HG02840 (cell line): ENCODE measurements at regions not wholly inside any gene's neighbourhood (a gene's known extent, or its start where the extent isn't known, plus 50 kb on each side); places are given as distances from the start of the nearest gene placed in this dataset.
"Not testable (repeated sequence)": the region's sequence is repeated elsewhere in the genome, so short reads cannot be mapped to it uniquely, and the experiment has no call there.

Source experiments
- ATAC-seq: cut with Tn5 transposase; IDR thresholded peaks from one replicate; pipeline ENCODE4 v1.9.1; 2021; ENCODE audit warnings: mild to moderate bottlenecking, moderate library complexity, moderate number of reproducible peaks; ENCODE audit not compliant: unreplicated experiment, low FRiP score

GRCh38 chr11:96506953-96507354, 117.1 kb downstream of the JRKL start:
- no peak for ATAC-seq

- no peak for ATAC-seq
Observed at GRCh38 chr11:96508861-96509260, 119.0 kb downstream of the JRKL start.

- no peak for ATAC-seq
Observed at GRCh38 chr11:96520939-96521338, 131.1 kb downstream of the JRKL start.

- ATAC-seq, result no peak
Observed at GRCh38 chr11:96523656-96524055, 133.8 kb downstream of the JRKL start.

- ATAC-seq, result no peak
Observed at GRCh38 chr11:96524475-96524874, 134.7 kb downstream of the JRKL start.

GRCh38 chr11:96530473-96530872, 140.7 kb downstream of the JRKL start:
- ATAC-seq, result no peak

GRCh38 chr11:96538104-96538503, 148.3 kb downstream of the JRKL start:
- no peak for ATAC-seq

GRCh38 chr11:96538622-96539021, 148.8 kb downstream of the JRKL start:
- no peak for ATAC-seq

GRCh38 chr11:96540875-96541274, 151.1 kb downstream of the JRKL start:
- ATAC-seq, result no peak

GRCh38 chr11:96543177-96543576, 153.4 kb downstream of the JRKL start:
- ATAC-seq, result no peak

- not testable (repeated sequence) for ATAC-seq
Observed at GRCh38 chr11:96545192-96545591, 155.4 kb downstream of the JRKL start.

GRCh38 chr11:96551136-96551535, 161.3 kb downstream of the JRKL start:
- ATAC-seq, result no peak

GRCh38 chr11:96554236-96554820, 164.5 kb downstream of the JRKL start:
- no peak for ATAC-seq

GRCh38 chr11:96555826-96556225, 166.0 kb downstream of the JRKL start:
- not testable (repeated sequence) for ATAC-seq

- ATAC-seq, result not testable (repeated sequence)
Observed at GRCh38 chr11:96560727-96561126, 170.9 kb downstream of the JRKL start.

GRCh38 chr11:96567176-96567575, 177.4 kb downstream of the JRKL start:
- no peak for ATAC-seq

- ATAC-seq, result no peak
Observed at GRCh38 chr11:96567667-96568066, 177.9 kb downstream of the JRKL start.

- ATAC-seq, result no peak
Observed at GRCh38 chr11:96576383-96576782, 186.6 kb downstream of the JRKL start.

GRCh38 chr11:96578379-96578778, 188.6 kb downstream of the JRKL start:
- no peak for ATAC-seq

- no peak for ATAC-seq
Observed at GRCh38 chr11:96579656-96580055, 189.8 kb downstream of the JRKL start.

GRCh38 chr11:96580476-96581040, 190.7 kb downstream of the JRKL start:
- ATAC-seq, result no peak
